DOHH2 (cell line): ENCODE measurements at regions not wholly inside any gene's neighbourhood (a gene's known extent, or its start where the extent isn't known, plus 50 kb on each side); places are given as distances from the start of the nearest gene placed in this dataset.

ENCODE experiments used
- H3F3A ChIP-seq: fragments of 200-600 bp; sonication (generic), shearing (Covaris generic); 2 replicates; pipeline ENCODE4 v1.6.0; 2016; ENCODE audit warnings: antibody characterized with exemption, mild to moderate bottlenecking; ENCODE audit not compliant: control insufficient read depth, insufficient read depth
- H3K27ac ChIP-seq: fragments of 200-600 bp; sonication (generic); 2 replicates; pipeline ENCODE4 v1.5.1; 2014; ENCODE audit warnings: low read depth, mild to moderate bottlenecking, low read length, moderate library complexity
- H3K27me3 ChIP-seq: fragments of 200-600 bp; sonication (generic); 2 replicates; pipeline ENCODE4 v1.6.1; 2014; ENCODE audit warnings: mild to moderate bottlenecking, low read length, mixed read lengths; ENCODE audit not compliant: control insufficient read depth
- H3K36me3 ChIP-seq: fragments of 200-600 bp; sonication (generic); 2 replicates; pipeline ENCODE4 v1.6.1; 2014; ENCODE audit warnings: mild to moderate bottlenecking, low read length, moderate library complexity, mixed read lengths; ENCODE audit not compliant: control insufficient read depth
- H3K4me1 ChIP-seq: fragments of 200-600 bp; sonication (generic); 2 replicates; pipeline ENCODE4 v1.6.1; 2014; ENCODE audit warnings: mild to moderate bottlenecking, low read length, mixed read lengths; ENCODE audit not compliant: control insufficient read depth
- H3K4me2 ChIP-seq: fragments of 200-600 bp; sonication (generic); 2 replicates; pipeline ENCODE4 v1.6.0; 2014; ENCODE audit warnings: mild to moderate bottlenecking, low read length, moderate library complexity
- H3K4me3 ChIP-seq: fragments of 200-600 bp; sonication (generic); 2 replicates; pipeline ENCODE4 v1.5.1; 2014; ENCODE audit warnings: mild to moderate bottlenecking, low read length, mixed read lengths
- H3K79me2 ChIP-seq: fragments of 200-600 bp; sonication (generic); 2 replicates; pipeline ENCODE4 v1.6.1; 2014; ENCODE audit warnings: mild to moderate bottlenecking, low read length, mixed read lengths; ENCODE audit not compliant: control insufficient read depth
- H3K9me2 ChIP-seq: fragments of 200-600 bp; sonication (generic); replicated peaks from 2 replicates; pipeline ENCODE4 v1.6.1; 2014; ENCODE audit warnings: mild to moderate bottlenecking, low read length, mixed read lengths; ENCODE audit not compliant: control insufficient read depth
- H3K9me3 ChIP-seq: fragments of 200-600 bp; sonication (generic); 2 replicates; pipeline ENCODE4 v1.6.1; 2014; ENCODE audit warnings: antibody characterized with exemption, low read length, mixed read lengths; ENCODE audit not compliant: control insufficient read depth, insufficient read depth
- H4K20me1 ChIP-seq: fragments of 200-600 bp; sonication (generic); 2 replicates; pipeline ENCODE4 v1.6.0; 2014; ENCODE audit warnings: low read depth, mild to moderate bottlenecking, antibody characterized with exemption, low read length, moderate library complexity; ENCODE audit not compliant: control insufficient read depth, insufficient read depth
- EZH2phosphoT487 ChIP-seq: fragments of 200-600 bp; sonication (generic); IDR thresholded peaks from 2 replicates; pipeline ENCODE4 v1.6.1; 2017; ENCODE audit warnings: borderline replicate concordance, mild to moderate bottlenecking, antibody characterized with exemption, low read length, moderate library complexity, mixed read lengths
- TF ChIP-seq, protein P1 (sequence below): fragments of 200-600 bp; sonication (generic); IDR thresholded peaks from one replicate; pipeline ENCODE4 v1.5.1; 2014; ENCODE audit warnings: antibody characterized with exemption, mild to moderate bottlenecking, low read depth, low read length; ENCODE audit not compliant: poor library complexity, severe bottlenecking

DNA sequence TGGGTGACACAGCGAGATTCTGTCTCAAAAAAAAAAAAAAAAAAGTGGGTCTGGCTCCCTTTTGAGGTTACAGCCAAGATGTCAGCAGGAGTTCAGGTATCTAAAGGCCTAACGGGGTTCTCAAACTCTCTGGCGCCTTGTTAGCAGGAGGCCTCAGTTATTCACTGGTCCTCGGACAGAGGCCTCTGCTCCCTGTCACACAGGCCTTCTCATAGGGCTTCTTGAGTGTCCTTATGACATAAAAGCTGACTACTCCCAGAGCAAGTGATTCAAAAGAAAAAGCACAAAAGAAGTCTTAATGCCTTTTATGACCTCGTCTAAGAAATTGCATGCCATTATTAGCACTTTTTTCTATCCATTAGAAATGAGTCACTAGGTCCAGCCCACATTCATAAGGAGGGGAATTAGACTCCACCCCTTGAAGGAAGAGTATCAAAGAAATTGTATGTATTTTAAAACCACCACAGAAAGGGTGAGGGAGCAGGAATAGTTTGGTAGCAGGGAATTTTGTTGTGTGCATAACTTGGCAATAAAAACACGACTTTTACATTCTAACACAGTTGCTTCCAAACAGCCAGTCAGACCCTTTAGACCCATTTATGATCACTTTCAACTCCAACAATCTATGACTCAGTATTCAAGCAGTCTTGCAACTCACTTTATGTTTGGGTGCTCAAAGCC lies 90.3 kb downstream of the MEX3B start:
- H3K27ac ChIP-seq, result no peak overlapping the region
- H3K4me2 ChIP-seq, result no peak overlapping the region
- no peaks in the 10 kb centered on the region for H3F3A ChIP-seq
- no peaks in the 10 kb centered on the region for H3K36me3 ChIP-seq
- H3K4me3 ChIP-seq, result no peak overlapping the region
- no peaks in the 10 kb centered on the region for H3K27me3 ChIP-seq
- no peaks in the 10 kb centered on the region for H3K4me1 ChIP-seq
- no peaks in the 10 kb centered on the region for H3K9me2 ChIP-seq
- H3K9me3 ChIP-seq, result no peaks in the 10 kb centered on the region
- no peaks in the 10 kb centered on the region for H4K20me1 ChIP-seq
- H3K79me2 ChIP-seq, result no peaks in the 10 kb centered on the region
- TF ChIP-seq, protein P1, sequence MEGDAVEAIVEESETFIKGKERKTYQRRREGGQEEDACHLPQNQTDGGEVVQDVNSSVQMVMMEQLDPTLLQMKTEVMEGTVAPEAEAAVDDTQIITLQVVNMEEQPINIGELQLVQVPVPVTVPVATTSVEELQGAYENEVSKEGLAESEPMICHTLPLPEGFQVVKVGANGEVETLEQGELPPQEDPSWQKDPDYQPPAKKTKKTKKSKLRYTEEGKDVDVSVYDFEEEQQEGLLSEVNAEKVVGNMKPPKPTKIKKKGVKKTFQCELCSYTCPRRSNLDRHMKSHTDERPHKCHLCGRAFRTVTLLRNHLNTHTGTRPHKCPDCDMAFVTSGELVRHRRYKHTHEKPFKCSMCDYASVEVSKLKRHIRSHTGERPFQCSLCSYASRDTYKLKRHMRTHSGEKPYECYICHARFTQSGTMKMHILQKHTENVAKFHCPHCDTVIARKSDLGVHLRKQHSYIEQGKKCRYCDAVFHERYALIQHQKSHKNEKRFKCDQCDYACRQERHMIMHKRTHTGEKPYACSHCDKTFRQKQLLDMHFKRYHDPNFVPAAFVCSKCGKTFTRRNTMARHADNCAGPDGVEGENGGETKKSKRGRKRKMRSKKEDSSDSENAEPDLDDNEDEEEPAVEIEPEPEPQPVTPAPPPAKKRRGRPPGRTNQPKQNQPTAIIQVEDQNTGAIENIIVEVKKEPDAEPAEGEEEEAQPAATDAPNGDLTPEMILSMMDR, result no peak
- TF ChIP-seq EZH2phosphoT487, result no peak

DNA sequence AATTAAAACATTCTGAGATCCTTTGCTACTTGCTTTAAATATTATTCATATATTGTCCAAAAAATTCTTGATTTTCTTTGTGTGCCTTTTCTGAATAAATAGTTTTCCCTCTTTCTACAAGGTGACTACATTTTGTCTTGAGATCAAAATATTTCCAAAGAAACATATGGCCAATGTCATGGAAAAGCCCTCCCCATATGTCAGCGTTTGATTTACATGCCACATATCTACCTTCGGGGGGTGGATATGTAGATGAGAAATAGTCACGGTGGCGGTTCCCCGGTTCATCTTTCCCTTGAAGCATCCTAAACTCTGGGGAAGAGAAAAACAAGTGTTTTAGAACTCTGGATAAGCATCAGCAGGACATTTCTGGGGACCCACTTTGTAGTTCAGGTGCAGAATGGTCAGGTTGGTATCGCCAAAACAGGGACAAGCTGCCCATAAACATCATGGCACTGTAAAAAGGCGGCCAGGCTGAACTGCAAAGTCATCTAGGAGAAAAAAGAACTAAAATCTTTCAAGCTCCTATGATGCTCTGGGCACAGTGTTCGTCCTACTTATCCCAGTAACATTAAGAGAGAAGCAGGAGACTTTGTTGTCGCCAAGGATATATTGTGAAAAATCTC lies 91.5 kb downstream of the MEX3B start:
- no peak overlapping the region for H3K4me2 ChIP-seq
- H3K4me3 ChIP-seq, result no peak overlapping the region
- no peak overlapping the region for H3K27ac ChIP-seq
- no peaks in the 10 kb centered on the region for H3K9me2 ChIP-seq
- H3K36me3 ChIP-seq, result no peaks in the 10 kb centered on the region
- no peaks in the 10 kb centered on the region for H3K79me2 ChIP-seq
- H3K4me1 ChIP-seq, result no peaks in the 10 kb centered on the region
- no peaks in the 10 kb centered on the region for H4K20me1 ChIP-seq
- H3K9me3 ChIP-seq, result no peaks in the 10 kb centered on the region
- H3F3A ChIP-seq, result no peaks in the 10 kb centered on the region
- no peaks in the 10 kb centered on the region for H3K27me3 ChIP-seq
- TF ChIP-seq, protein P1, result no peak
- TF ChIP-seq EZH2phosphoT487, result no peak

DNA sequence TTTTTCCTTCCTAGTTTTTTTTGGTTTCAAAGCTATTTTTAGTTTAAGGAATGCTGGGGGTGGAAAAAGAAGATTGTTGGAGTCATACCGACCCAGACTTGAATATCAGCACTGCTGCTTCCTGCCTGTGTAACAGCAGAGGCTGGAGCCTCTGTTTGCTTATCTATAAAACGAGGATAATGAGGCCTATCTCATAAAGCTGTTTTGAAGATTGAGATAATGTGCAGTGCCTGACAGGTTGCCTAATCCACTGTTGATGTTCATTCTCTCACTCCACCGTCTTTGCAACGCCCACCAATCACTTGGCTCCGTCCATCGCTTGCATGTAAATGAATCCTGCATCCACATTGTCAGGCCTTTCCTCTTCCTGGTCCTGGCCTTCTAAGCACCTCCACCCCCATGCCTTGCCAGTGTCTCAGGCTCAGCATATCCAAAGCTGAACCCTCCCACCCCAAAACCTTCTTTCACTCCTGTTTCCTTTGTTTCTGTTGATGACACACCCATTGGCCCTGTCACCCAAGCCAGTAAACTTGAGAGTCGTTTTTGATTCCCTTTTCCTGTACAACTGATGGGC lies 94.9 kb downstream of the MEX3B start:
- Histone ChIP-seq H3K4me2 (no peak overlapping the region), H3K4me1 (no peaks in the 10 kb centered on the region), H3K9me3 (no peaks in the 10 kb centered on the region), H3K79me2 (no peaks in the 10 kb centered on the region), H3K36me3 (no peaks in the 10 kb centered on the region), H3F3A (no peaks in the 10 kb centered on the region), H4K20me1 (no peaks in the 10 kb centered on the region), H3K27me3 (no peaks in the 10 kb centered on the region), H3K27ac (no peak overlapping the region), H3K9me2 (no peaks in the 10 kb centered on the region), H3K4me3 (no peak overlapping the region)
- no peak for TF ChIP-seq EZH2phosphoT487
- TF ChIP-seq, protein P1, result no peak
